SKM-1 treated with dmso at 0.1 percent for 144 hours (cell line): ENCODE measurements at regions not wholly inside any gene's neighbourhood (a gene's known extent, or its start where the extent isn't known, plus 50 kb on each side); places are given as distances from the start of the nearest gene placed in this dataset.
"Not testable (repeated sequence)": the region's sequence is repeated elsewhere in the genome, so short reads cannot be mapped to it uniquely, and the experiment has no call there.

ENCODE experiments used
- DNase-seq: peaks from one replicate; lab custom pipeline; 2025; ENCODE audit not compliant: unreplicated experiment; lab: John Stamatoyannopoulos, UW

DNA sequence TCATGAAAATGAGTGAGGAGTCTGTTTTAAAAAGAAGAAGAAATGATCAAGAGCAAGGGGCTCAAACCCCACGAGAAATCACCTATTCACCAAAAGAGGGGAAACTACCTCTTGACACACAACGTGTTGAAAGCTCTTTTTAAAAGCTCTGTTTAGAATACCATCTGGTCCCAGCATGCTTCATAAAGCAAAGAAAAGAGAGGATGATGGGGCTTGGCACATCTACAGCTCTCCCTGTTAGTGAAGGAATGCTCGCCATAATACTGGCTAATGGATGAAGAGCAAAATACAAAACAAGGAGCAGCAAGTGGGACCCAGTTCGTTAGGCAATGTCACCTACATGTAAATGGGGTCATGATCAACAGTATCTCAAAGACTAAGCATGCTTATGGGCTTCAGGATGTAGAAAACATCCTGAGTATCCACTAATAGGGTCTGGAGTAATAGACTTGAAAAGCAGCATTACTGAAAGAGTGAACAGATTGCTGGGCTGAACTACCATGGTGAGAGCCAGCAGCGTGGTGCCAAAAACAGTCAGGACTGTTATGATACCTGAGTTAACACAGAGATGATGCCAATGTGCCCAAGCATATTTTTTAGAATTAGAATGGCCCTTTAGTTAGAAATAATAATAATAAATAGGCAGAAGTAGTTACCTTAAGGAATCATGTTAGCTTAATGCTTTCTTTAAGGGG, 159.7 kb upstream of the POU1F1 start:
- no peak for DNase-seq

DNA sequence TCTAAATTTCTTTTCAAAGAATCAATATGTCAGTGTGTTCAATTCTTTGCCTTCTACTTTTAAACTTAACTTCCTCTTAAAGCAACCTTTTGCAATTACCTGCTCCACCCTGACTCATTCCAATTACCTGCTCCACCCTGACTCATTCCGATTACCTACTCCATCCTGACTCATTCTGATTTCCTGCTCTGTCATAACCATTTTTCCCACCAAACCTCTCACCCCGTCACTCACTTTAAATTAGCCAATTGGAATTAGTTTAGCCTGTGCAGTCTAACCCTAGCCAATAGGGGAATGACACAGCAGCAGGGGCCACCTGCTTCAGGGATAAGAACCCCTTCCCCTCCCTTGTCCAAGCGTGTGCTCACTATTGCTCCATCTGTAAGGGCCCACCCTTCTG, 157.1 kb upstream of the POU1F1 start:
- DNase-seq = not testable (repeated sequence)

DNA sequence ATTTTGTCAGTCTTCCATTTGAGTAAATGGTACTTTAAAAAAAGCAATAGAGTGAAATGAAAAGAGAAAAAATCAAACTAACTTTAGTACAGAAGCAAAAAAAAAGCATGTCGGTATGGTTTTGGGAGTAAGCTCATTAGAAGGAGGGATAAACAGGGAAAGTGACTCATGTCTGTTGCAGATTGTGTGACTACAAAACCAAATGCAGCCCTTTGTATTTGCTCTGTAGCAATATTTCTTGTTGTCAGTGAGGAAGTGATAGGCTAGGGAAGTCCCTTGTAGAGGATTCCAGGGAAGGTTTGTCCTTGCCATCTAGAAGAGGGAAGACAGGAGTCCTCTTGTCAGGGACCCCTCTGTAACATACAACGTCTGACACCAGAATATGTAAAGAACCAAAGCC, 150.5 kb upstream of the POU1F1 start:
- no peak for DNase-seq

DNA sequence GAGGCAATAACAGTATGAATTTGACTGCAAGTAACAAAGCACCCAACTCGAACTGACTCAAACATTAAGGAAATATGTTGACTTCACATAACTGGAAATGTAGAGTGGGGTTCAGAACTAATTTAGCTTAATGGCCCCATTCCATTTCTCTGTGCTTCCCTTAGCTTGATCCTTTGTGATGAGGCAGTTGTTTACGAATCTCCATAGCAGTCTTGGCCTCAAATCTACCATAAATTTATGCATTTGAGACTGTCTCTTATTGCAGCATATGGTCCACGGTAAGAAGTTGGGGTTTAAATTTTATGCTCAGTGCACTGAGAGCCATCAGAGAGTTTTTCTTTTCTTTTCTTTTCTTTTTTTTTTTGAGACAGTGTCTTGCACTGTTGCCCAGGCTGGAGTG, 148.7 kb upstream of the POU1F1 start:
- no peak for DNase-seq

DNA sequence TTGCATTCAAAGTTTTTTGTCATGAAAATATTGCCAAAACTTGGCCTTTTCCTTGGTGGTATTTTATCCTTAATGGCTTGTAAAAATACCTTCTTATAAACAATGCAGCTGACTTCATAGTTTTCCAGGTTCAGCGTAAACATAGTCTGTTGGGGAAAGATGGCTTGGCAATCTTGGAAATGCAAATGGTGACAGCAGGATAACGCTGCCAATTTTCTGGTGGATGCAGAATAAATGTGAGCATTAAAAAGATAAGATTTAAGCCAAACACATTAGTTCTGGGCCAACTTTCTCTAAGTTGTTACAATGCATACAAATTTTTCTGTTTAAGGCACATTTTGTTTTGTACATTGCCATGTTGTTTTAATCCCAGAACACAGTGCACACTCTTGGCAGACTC, 147.0 kb upstream of the POU1F1 start:
- DNase-seq = no peak

DNA sequence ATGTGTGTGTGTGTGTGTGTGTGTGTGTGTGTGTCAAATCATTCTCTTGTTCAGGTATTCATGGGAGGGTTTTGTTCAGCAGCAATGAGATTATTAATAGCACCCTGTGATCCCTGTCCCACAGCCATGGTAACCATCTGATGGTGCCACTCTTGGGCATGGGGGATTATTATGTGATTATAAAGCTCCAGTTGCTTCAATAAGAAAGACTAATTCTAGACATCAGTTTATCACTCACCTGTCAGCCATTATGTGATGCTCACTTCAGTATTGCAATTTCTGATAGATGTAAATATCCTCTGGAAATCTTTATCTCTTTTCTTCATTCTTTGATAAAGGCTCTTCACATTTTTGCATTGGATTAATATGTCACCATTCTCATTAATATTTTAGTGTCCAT, 145.9 kb upstream of the POU1F1 start:
- DNase-seq = no peak

DNA sequence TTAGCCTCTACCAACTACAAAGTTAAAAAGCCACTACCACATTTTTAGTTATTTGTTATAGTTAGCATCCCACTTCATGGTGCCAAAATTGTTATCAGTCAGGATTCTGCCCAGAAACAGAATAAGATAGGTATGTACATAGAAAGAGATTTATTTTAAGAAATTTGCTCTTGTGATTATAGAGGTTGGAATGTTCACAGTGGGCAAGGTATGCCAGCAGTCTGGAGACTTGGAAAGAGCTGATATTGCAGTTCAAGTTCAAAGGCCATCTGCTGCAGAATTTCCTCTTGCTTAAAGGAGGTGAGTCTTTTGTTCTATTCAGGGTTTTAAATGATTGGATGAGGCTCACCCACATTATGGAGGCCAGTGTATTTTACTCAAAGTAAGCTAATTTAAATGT, 143.8 kb upstream of the POU1F1 start:
- no peak for DNase-seq

DNA sequence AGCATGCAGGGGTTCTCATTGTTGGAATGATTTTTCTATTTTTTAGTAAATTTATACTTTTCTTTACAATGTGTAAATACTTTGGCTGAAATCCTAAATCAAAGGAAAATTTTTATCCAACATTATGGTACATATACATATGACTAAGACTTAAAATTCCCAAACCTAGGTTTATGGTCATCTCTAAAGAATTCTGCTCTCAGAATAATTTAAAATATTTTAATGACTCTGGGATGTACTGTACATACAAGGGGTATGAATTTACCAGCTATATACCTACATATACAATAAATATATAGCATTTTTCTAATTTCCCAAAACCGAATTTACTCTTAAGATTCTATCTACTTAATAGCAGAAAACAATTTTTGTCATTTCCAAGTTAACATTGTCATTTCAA, 137.9 kb upstream of the POU1F1 start:
- DNase-seq = no peak

DNA sequence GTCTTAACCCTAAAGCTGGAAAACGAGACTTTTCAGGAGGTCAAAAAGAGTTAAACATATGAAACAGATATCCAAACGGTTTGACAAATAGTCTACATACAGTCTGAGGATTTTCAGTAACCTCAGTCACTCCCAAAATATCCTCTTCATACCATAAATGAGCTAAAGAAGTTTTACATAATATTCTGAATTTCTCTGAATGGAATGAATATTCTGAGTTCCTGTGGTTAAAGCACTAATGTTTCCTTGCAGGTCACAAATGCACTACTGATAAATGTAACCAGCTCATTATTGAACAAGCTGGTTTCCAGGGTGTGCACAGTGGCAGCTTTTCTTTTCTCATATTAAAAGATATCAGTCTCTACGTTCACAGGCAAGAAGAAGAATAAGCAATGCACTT, 137.4 kb upstream of the POU1F1 start:
- DNase-seq = no peak

DNA sequence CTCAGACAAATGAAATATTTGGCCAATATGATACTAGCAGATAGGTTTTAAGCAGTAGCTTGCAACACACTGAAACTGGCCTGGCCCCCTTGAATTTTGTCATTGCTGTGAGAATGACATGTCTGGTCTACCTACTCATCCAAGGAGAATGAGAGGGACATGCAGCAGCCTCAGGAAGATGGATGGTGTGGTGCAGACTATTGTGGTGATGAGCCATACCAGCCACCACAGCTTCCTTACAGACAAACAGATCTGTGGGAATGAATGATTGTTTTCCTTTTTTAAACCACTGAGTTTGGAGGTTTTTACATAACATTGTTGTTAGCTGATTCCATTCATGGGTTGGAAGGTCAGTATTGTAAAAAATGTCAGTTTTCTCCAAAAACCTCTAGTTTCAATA, 133.7 kb upstream of the POU1F1 start:
- no peak for DNase-seq

DNA sequence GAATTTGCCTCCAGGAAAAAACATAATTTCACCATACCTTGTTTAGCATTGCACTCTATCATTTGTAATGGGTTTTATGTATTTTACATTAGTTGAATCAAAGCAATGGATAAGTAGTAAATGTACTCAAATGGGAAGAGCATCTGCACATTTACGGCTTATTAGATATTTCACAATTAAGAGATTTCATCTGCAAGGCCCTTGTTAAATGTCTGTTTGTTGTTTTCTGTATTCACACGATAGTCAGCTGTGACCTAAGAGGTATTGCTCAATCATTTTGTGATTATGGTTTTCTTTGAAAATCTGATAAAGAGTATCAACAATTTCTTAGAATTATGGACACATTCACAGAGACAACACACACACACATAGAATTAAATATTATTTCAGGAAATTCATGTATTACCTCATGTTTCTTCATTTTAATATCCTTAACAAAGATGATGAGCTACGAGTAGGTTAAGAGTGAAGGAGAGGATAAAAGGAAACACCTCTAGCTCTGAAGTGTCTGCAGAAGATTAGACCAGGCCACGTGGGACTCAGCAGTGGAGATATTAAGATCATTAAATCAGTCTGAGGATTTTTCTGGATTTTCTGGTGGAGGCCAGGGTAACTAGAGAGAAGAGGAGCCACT, 121.9 kb upstream of the POU1F1 start:
- no peak for DNase-seq

DNA sequence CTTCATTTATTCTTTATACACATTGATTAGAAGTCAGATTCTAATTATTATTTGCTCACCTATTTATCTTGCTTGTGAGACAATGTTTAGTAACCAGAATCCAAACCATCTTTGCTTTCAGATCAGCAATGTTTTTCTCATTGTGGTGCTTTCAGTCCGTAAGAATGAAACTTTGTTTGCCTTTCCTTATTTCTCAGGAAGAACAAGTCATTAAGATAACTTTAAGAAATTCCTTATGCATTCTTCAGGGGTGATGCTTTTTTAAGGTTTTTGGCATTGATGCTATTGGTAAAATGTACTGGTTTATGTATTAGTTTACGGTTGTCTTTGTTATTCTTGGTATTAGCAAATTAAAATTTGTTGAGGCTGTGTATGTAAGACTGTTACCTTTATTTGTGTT, 120.8 kb upstream of the POU1F1 start:
- DNase-seq = no peak

DNA sequence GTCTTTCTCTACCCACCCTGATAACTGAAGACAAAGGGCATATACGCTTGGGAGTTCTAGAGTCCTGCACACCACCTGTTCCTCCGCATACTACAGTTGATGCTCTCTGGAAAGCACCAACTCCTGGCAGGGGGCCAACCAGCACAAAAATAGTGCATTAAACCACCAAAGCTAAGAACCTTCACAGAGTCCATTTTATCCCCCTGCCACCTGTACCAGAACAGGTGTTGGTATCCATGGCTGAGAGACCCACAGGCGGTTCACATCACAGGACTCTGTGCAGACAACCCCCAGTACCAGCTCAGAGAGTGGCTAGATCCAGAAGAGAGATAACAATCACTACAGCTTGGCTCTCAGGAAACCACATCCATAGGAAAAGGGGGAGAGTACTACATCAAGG, 114.4 kb upstream of the POU1F1 start:
- no peak for DNase-seq

DNA sequence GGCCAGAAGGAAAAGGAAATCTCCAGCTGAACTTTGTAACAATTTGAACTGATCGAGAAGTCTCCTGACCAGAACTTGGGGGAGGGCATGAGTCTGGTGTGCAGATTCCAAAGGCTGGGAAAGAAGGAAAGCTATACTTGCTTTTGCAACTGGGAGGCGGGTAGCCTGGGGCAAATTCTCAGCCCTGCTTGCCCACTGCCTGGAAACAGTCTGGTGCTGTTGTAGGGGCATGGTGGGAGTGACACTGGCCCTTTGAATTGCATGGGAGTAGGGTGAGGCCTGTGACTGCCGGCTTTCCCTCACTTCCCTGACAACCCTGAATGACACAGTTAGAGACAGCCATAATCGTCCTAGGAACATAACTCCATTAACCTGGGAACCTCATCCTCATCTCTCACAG, 114.0 kb upstream of the POU1F1 start:
- no peak for DNase-seq

DNA sequence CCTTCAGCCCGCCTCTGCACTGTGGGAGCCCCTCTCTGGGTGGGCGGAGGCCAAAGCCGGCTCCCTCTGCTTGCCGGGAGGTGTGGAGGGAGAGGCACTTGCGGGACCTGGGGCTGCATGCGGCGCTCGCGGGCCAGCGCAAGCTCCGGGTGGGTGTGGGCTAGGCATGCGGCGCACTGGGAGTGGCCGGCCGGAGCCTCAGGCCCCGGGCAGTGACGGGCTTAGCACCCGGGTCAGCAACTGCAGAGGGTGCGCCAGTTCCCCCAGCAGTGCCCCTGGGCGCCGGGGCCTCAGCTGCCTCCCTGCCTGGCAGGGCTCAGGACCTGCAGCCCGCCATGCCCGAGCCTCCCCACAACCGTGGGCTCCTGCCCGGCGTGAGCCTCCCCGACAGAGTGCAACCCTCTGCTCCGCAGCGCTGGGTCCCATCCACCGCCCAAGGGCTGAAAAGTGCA, 98.9 kb upstream of the POU1F1 start:
- no peak for DNase-seq

DNA sequence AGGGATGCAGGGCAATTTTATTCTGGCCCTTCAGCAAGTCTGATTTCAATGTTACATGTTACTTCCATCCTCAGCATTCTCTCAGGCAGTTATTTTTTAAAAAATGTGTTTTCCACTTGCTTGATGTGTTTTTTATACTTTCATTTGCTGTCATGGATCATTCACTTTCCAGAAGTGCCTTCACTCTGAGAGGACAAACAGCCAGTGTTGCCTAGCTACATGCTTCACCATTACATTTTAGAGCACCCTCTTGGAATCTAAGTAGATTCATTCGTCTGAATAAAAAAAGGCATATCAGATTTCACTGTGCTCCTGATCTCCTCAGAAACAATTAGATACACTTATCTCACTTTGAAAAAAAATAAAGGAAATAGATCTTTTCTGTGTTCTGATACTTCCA, 93.6 kb upstream of the POU1F1 start:
- no peak for DNase-seq

DNA sequence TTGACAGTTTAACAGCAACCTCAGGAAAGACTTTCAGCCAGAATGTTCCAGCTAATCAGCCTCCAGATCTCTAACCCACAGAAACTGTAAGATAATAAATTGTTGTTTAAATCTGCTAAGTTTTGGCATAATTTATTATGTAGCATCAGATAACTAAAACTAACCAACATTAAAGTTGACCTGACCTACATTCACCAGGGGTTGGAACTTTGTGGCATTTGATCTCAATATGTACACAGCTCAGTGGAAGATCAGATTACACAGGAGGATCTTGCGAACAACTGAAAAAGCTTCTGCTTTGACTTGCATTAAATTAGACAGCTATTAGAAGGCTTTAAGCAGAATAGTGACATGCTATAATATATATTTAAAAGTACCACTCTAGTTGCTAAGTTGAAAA, 91.4 kb upstream of the POU1F1 start:
- no peak for DNase-seq

DNA sequence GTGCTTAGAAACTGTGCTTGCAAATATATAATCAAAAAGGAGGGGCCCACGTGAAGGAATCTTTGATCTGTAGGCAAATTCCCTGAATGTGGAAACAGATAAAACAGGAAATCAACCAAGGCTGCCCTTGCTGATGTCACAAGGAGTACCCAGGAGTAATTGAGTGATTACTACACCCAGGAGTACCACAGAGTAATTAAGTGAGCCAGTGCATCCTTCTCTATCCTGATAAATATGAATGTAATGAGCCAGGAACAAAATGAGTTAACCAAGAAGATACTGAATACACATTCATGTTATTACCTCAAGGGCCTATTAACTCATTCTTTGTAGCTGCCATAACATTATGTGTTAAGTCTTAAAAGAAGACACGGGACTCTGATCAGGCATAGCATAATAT, 87.3 kb upstream of the POU1F1 start:
- DNase-seq = no peak

DNA sequence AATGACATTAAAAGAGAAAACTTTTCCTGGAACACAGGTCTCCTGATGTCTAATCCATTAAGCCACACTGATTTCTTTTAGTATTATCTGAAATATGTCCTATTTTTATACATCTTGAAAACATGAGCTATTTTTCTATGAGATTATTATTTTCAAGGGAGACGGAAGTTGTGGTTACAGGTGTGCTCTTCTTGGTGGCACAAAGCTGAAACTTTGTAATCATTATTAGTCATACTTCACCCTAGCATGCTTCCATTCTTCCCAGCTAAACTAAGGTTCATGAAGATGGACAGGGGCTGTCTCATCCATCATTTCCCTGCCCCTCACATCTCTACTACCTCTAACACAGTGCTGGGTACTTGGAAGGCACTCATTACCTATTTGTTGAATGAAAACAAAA, 85.6 kb upstream of the POU1F1 start:
- no peak for DNase-seq

DNA sequence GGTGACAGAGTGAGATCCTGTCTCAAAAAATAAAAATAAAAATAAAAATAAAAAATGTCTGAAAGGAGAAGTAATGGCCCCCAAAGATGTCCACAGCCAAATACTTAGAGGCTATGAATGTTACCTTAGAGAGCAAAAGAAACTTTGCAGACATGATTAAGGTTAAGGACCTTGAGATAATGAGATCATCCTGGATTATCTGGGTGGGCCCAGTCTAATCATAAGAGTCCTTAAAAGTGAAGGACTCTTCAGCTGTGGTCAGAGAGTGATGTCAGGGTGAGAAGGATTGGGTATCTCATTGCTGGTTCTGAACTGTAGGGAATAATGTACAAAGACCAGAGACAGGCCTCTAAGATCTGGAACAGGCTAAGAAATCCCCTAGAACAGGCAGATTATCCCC, 84.9 kb upstream of the POU1F1 start:
- DNase-seq = no peak

DNA sequence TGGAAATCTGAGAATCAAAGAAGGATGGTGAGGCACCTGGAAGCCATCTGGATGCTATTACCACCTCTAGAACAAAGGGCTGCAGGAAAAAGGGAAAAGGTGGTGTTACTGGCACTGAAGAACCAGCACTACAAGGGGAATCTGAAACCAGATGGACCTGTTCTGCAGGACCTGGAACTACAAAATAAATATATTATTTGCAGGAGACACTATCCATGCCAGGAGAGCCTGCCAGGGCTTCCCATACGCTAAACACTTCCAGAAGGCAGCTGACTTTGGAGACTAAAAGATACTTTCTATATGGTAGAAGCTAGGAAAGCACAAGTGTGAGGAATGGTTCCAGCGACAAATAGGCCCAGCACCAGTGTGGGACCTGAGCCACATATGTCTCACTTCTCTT, 83.4 kb upstream of the POU1F1 start:
- DNase-seq = no peak

DNA sequence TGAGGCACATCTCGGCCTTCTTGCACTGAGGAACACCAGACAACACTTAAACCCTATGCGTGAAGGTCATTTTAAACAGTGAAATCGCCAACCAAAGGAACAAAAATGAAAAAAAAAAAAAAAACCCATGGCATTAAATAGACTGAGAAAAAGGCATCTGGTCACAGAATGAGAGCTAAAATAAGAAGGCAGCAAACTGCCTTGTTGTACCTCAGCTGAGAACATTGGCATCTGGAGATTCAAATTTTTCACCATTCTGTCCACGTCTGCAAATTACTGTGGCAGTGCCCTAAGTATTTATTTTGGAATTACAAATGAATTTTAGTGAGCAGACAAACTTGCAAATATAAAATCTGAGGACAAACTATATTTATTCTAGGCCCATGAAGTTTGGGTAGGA, 82.6 kb upstream of the POU1F1 start:
- no peak for DNase-seq

DNA sequence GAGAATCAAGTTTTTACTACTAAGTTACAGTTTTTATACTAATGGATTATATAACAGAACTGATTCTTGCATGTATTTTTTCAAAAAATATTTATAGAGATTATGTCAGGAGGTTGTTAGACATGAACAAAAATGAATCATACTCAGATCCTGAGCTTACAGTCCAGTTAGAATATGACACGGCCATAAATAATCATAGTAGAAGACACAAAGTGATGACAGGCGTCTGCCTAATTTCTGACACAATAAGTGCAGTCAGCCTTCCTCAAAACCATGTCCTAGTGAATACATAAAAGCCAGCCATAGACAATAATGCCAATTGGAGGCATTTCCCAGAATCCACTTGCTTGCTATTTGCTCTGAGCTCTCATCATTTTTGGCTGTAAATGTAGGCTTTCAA, 81.7 kb upstream of the POU1F1 start:
- no peak for DNase-seq
